GM12865 (cell line): ENCODE measurements at regions not wholly inside any gene's neighbourhood (a gene's known extent, or its start where the extent isn't known, plus 50 kb on each side); places are given as distances from the start of the nearest gene placed in this dataset.
"Not testable (repeated sequence)": the region's sequence is repeated elsewhere in the genome, so short reads cannot be mapped to it uniquely, and the experiment has no call there.

ENCODE experiments used
- DNase-seq: peaks from one replicate; pipeline ENCODE4 v3.0.0; 2010; ENCODE audit warnings: low read depth
- H3K4me3 ChIP-seq: 2 replicates; pipeline ENCODE4 v1.5.1; 2011; ENCODE audit warnings: mild to moderate bottlenecking, low read depth, low read length, control low read depth
- TF ChIP-seq, protein P1 (sequence below): IDR thresholded peaks from 2 replicates; pipeline ENCODE4 v1.5.1; 2011; ENCODE audit warnings: low read length, control low read depth, low read depth, inconsistent platforms; ENCODE audit not compliant: insufficient read depth; ENCODE audit errors: missing control alignments

GRCh38 chr7:41445432-41445831, 257.5 kb downstream of the INHBA start:
- TF ChIP-seq, protein P1, sequence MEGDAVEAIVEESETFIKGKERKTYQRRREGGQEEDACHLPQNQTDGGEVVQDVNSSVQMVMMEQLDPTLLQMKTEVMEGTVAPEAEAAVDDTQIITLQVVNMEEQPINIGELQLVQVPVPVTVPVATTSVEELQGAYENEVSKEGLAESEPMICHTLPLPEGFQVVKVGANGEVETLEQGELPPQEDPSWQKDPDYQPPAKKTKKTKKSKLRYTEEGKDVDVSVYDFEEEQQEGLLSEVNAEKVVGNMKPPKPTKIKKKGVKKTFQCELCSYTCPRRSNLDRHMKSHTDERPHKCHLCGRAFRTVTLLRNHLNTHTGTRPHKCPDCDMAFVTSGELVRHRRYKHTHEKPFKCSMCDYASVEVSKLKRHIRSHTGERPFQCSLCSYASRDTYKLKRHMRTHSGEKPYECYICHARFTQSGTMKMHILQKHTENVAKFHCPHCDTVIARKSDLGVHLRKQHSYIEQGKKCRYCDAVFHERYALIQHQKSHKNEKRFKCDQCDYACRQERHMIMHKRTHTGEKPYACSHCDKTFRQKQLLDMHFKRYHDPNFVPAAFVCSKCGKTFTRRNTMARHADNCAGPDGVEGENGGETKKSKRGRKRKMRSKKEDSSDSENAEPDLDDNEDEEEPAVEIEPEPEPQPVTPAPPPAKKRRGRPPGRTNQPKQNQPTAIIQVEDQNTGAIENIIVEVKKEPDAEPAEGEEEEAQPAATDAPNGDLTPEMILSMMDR: no peak
- no peak for DNase-seq
- no peak overlapping the region for H3K4me3 ChIP-seq

DNA sequence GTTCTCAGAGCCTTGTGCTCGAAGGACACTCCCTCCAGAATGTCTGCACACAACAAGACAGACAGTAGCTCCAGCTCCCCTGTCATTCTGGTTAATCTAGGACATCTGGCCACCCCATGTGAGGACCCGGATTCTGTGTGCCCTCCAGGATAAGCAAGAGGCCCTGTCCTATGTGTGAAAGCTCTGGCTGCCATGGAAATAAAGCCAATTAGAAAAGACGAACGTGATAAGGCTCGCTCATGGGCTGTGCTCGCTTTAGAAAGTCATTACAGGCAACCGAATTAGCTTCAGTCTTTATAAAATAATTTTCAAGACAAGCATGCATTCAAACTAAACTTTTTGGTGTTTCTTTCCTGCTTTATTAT, 263.4 kb downstream of the INHBA start:
- no peak overlapping the region for H3K4me3 ChIP-seq
- no peak for DNase-seq
- TF ChIP-seq, protein P1: no peak

DNA sequence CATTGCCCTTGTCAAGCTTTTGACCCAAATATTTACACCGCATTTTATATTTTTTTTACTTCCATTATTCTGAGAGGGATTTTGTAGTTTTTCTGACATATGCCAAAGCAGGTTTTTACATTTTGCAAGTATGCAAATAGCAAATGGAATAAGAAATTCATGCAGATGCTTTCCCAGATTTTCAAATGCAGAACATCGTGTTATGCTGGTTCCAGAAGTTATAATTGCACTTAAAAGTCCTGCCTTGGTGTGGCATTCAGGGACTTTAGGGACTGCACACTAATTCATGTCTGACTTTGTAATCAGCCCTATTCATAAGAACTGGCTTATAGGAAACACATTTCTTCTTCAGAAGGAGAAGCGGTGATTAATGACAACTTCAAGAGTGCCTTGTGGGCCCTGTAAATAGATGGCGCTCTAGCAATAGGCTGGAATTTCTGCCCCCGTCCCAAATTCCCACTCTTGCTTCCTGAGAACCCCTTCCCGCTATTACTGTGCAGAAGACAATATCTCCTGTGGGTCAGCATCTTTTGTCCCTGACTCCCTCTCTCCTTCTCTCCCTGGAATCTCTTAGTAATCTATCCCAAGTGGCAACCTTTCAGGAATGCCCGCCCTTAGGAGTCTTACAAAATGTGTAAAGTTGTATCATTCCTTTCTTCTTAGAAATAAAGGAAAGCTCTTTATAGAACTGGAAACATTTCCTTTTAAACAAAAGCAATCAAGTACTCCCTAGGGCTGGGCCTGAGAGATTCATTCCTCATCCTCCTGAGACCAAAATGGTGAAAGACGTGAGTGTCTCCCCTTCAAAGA, 264.0 kb downstream of the INHBA start:
- no peak overlapping the region for H3K4me3 ChIP-seq
- no peak for DNase-seq
- TF ChIP-seq, protein P1: no peak

- no peak overlapping the region for H3K4me3 ChIP-seq
- TF ChIP-seq, protein P1: no peak
- no peak for DNase-seq
These were observed 265.4 kb downstream of the INHBA start for GRCh38 chr7:41437257-41438196.

DNA sequence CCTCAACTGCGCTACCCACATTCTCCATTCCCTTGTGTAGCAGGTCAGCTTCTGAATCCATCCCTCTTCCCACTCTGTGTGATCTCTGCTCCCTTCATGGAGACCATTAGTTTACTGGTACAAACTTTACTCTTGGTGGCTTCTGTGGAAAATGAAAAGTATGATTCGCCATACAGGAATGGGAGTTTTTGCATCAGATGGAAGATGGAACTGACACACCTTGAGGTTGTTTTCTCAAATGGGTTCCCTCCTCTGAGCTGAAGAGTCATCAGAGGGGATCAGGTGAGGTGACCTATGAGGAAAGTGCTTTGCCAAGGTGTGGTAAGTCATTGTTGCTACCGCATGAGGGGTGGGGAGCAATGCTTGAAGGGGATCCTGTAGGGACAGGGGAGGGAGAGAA, 266.8 kb downstream of the INHBA start:
- H3K4me3 ChIP-seq: no peak overlapping the region
- TF ChIP-seq, protein P1: no peak
- DNase-seq: no peak

GRCh38 chr7:41435020-41435419, 267.9 kb downstream of the INHBA start:
- not testable (repeated sequence) for DNase-seq, H3K4me3 ChIP-seq

DNA sequence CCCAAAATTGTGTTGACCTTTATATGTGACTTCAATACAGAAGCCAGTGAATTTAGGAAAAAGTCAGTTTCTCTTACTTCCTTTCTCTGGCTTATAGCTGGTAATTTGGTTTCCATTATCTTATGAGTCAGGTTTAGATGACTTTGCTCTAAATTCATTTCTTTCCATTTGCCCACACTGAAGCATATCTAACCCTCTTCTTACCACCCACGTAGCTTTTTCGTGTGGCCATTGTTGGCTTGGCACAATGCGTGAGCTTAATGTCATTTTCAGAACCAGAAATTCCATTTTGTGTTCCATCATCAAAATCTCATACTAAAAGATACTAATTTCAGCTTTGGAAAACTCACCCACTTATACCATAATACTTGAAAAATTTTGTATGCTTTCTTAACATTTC, 271.2 kb downstream of the INHBA start:
- no peak for DNase-seq
- H3K4me3 ChIP-seq: no peak overlapping the region
- TF ChIP-seq, protein P1: no peak
